Adipocyte (in vitro differentiated cells): ENCODE measurements at regions not wholly inside any gene's neighbourhood (a gene's known extent, or its start where the extent isn't known, plus 50 kb on each side); places are given as distances from the start of the nearest gene placed in this dataset.
"Not testable (repeated sequence)": the region's sequence is repeated elsewhere in the genome, so short reads cannot be mapped to it uniquely, and the experiment has no call there.

Source experiments
- DNase-seq: peaks from one replicate; pipeline ENCODE4 v3.0.0-alpha.2; 2015; ENCODE audit warnings: low read depth
- H3K27me3 ChIP-seq: replicated peaks from 2 replicates; pipeline ENCODE4 v1.7.0; 2013; ENCODE audit warnings: mild to moderate bottlenecking, low read length, moderate library complexity; ENCODE audit not compliant: control insufficient read depth, insufficient read depth
- H3K36me3 ChIP-seq: 2 replicates; pipeline ENCODE4 v1.7.0; 2013; ENCODE audit warnings: low read length, mild to moderate bottlenecking, moderate library complexity; ENCODE audit not compliant: control insufficient read depth, insufficient read depth, severe bottlenecking
- H3K4me1 ChIP-seq: 2 replicates; pipeline ENCODE4 v1.7.0; 2013; ENCODE audit warnings: mild to moderate bottlenecking, low read length, moderate library complexity; ENCODE audit not compliant: control insufficient read depth, insufficient read depth
- H3K4me3 ChIP-seq: 2 replicates; pipeline ENCODE4 v1.7.0; 2013; ENCODE audit warnings: mild to moderate bottlenecking, low read length, moderate library complexity
- H3K9ac ChIP-seq: 2 replicates; pipeline ENCODE4 v1.7.0; 2013; ENCODE audit warnings: mild to moderate bottlenecking, low read length, moderate library complexity
- H3K9me3 ChIP-seq: 2 replicates; pipeline ENCODE4 v1.7.0; 2013; ENCODE audit warnings: mild to moderate bottlenecking, low read length, moderate library complexity; ENCODE audit not compliant: control insufficient read depth

DNA sequence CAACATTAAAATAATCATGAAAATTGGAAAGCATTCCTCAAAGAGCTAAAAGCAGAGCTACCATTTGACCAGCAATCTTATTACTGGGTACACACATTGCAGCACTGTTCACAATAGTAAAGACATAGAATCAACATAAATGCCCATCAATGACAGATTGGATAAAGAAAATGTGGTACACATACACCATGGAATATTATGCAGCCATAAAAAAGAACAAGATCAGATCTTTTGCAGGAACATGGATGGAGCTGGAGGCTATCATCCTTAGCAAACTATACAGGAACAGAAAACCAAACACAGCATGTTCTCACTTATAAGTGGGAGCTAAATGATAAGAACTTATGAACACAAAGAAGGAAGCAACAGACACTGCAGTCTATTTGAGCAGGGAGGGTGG is 52.8 kb upstream of the UNC5A start:
- not testable (repeated sequence) for H3K4me1 ChIP-seq, DNase-seq

More for the DNA sequence above, 52.8 kb upstream of the UNC5A start:
- H3K4me3 ChIP-seq, H3K36me3 ChIP-seq, H3K9ac ChIP-seq, H3K9me3 ChIP-seq: not testable (repeated sequence)
- peaks cover 14% of the 10 kb centered on the region for H3K27me3 ChIP-seq
